Central memory CD4-positive, alpha-beta T cell (primary cell): ENCODE measurements at regions not wholly inside any gene's neighbourhood (a gene's known extent, or its start where the extent isn't known, plus 50 kb on each side); places are given as distances from the start of the nearest gene placed in this dataset.

Experiments
- DNase-seq: peaks from one replicate; pipeline ENCODE4 v3.0.0; 2022

DNA sequence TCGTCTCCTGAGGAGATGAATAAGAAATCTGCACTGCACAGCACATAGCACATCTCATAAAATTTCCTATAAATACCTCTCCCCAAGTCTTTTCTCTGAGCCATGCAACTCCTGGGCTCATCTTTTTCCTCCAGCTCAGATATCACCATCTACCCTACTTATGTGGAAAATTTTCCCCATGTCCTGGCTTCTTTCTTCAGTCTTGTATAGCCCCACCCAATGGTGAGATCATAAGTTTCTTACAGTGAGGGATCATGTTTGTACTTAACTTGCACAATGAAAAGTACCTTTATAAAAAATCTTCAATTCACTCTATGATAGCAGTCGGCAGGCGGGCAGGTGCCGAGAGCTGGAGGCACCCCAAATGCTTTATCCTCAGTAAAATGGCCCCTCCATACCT lies 198.6 kb upstream of the S100G start:
- DNase-seq, result no peak

DNA sequence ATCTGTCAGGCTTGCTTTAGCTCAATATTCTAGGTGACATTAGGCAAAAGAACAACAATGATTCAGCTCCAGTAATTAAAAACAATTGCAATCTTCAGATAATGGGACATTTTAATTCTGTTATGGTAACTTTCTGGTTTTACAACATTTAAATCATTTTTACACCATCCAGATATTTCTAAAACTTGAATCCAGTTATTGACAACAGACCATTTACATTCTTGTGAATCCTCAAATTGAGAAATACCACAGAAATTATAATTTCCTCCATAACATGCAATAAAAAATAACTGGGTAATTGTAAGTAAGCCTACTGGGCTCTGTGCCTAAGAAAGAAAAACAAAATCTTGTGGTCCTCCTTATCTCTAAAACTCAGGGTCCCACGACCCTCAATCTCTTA lies 195.0 kb upstream of the S100G start:
- no peak for DNase-seq

GRCh38 chrX:16457239-16457638 lies 192.7 kb upstream of the S100G start:
- DNase-seq, result no peak

- DNase-seq, result no peak
Measured at GRCh38 chrX:16458208-16458607, 191.8 kb upstream of the S100G start.

GRCh38 chrX:16459008-16459407 lies 190.9 kb upstream of the S100G start:
- DNase-seq, result no peak

DNA sequence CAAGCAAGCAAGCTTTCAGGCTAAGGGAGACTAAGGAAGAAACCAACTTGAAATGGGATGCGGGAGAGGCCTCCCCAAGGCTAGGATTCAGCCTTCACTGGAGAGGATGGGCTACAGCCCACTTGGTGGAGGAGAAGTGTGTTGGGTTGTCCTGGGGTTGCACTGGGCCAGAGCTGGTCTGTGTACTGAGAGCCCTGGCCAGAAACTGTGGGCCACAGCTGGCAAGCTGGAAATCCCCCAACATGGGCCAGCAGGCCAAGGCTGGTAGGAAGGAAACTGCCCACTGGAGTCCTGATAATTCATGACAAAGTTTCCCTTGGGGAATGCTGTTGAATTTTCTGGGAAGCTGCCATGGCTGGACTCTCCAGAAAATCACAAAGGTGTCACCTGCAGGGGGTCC lies 188.0 kb upstream of the S100G start:
- DNase-seq, result no peak

DNA sequence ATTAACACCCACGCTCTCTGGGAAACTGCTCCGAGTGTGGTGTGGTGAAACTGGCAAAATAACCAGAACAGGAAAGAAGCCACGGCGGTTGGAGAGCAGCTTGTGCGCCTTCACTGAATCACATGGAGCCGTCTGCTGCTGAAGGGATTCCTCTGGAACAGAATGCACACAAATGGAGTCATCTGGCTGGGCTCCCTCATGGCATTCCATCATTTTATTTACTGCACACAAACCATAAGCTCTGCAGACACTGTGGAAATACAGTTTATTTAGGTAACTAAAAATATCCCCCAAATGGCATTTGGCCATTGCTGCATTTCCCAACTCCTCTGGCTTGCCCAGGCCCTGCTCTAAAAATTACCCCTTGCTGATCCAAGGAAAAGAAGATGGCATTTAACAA lies 187.0 kb upstream of the S100G start:
- DNase-seq, result no peak

GRCh38 chrX:16464369-16464768 lies 185.6 kb upstream of the S100G start:
- DNase-seq, result no peak

DNA sequence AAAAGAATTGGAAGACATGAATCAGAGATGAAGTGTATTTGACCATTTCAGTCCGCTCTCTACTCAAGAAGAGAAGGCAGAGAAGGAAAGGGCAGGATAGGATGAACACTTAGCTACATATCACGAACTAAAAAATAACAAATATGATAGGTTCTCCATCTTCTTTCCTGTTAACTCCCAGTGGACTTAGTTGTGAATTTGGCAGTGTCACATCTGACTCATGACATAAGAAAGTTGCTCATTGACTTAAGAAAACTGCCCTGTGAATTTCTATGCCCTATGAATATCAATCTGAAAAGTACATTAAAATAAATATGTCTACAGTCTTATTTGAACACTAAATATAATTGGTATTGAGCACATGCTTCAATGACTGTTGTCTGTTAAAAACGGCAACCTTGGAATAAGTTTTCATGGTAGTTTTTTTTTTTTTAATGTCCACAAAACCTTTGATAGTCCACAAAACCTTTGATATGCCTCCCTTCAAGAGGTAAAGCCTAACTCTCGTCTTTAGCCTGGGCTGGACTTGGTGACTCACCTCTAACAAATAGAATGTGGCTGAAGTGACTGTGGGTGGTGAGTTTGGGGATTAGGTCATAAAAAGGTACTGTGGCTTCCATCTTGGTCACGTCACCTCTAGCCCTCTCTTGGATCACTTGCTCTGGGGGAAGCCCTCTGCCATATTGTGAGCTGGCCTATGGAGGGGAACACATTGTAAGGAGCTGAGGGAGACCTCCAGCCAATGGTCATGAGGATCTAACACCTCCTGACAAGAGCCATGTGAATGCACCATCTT lies 184.7 kb upstream of the S100G start:
- DNase-seq, result no peak

DNA sequence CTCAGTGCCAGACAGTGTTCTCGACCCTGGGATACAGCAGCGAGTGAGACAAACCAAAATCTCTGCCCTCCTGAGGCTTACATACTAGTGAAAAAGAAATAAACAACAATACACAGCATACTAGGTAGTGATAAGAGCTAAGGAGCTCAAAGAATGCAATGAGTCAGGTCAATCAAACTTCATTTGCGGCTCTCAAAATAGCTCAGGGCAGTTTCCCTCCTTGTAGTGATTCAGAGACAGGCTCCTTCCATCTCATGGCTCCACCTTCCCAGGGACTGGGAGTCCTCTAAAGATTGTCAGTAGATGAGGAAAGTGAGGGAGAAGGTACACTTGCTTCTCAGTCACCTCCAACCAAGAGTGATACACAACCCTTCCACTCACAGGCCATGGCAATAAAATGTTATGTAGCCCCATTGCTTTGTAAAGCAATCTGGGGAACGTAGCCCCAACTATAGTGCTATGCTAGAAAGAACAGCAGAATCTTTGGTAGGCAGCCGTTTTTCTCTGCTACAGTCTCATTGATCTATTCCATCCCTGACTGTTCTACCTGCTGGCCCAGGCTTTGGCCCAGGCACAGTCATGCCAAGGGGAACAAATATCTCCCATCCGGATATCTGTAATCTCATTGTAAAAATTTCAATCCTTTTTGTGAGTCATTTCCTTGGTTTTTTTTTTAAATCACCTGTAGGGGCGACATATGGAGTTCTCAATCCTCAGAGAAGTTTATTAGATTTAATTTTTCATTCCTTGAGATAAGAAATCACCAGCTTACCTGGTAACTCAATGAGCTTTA lies 183.1 kb upstream of the S100G start:
- DNase-seq, result no peak

- DNase-seq, result no peak
Measured at GRCh38 chrX:16469870-16470269, 180.1 kb upstream of the S100G start.

GRCh38 chrX:16472345-16472744 lies 177.6 kb upstream of the S100G start:
- no peak for DNase-seq

- DNase-seq, result no peak
Measured at GRCh38 chrX:16474511-16474910, 175.4 kb upstream of the S100G start.

DNA sequence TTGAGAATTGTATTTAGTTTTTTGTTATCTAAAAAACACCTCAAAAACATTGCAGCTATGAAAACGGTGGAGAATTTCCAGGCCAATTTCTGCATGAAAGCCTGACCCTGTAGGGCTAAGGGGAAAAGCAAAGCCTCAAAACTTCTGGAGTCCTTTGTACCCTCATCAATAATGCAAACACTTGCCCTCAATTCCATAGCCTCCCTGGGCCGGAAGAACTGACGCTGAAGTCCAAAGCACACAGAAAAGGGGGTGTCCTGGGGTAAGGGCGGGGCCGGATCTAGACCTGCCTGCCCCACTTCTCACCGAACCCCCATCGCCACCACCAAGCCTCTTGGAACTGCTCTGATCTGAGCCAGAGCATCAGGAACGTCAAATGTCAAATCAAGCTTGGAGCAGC lies 173.9 kb upstream of the S100G start:
- no peak for DNase-seq

- DNase-seq, result no peak
Measured at GRCh38 chrX:16476692-16477091, 173.3 kb upstream of the S100G start.

GRCh38 chrX:16479206-16479869 lies 170.6 kb upstream of the S100G start:
- DNase-seq, result no peak

DNA sequence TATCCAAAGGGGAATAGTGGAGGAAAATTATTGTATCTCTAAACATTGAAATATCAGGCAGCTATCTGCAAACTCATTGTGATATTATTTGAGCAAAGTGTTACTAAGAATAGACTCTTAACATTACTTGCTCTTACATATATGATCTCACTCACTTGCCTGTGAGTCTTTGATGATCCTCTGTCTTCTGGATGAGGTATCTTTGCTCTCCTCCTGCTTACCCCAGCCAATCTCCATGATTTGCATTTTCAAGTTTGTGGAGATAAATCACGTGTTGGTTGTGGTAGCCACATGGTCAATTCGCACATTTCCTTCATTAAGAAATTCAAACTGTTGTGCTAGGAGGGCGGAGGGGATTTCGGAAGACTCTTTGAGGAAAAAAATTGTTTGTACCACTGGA lies 169.9 kb upstream of the S100G start:
- DNase-seq, result no peak

GRCh38 chrX:16484338-16484737 lies 165.6 kb upstream of the S100G start:
- DNase-seq, result peak; percentile 15

DNA sequence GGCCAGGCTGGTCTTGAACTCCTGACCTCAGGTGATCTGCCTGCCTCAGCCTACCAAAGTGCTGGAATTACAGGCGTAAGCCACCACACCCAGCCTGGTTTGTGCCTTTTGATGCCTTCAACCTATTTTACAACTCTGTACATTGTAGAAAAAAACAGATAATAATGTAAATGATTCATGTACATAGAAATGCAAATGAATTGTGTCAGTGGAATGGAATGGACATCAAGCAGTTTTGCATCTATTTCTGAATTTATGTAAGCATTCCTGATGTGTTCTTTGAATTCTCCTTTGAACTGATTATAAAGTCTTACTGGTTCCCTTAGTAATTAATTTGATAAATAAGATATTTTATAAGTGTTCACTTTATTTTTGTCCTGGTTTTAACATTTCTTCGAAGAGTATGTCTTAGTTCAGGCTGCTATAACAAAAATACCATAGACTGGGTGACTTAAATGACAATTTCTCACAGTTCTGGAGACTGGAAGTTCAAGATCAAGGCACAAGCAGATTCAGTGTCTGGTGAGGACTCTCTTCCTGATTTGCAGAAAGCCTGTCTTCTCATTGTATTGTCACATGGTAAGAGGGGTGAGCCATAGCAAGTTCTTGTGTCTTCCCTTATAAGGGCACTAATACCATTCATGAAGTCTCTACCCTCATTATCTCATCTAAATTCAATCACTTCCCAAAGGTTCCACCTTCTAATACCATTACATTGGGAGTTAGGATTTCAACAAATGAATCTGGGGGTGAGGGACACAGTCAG lies 162.2 kb upstream of the S100G start:
- no peak for DNase-seq

DNA sequence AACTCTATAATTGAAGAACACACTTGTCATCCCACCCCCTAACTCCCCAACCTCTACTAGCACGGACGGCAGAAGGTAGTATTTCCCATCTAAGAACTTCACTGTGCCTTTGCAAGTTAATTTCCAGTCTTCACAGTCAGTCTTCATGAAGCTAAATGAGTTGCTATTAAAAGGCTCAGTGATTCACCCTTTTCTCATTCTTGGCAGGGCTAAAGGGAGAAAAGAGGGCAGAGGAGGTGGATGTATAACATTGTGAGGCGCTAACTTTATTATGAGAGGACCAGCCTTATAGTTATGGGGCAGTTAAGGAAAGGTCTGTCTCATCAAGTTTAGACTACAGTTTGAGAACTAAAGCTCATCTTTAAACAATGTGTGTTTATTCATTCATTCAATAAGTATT lies 161.0 kb upstream of the S100G start:
- no peak for DNase-seq

- no peak for DNase-seq
Measured at GRCh38 chrX:16491461-16491860, 158.5 kb upstream of the S100G start.

DNA sequence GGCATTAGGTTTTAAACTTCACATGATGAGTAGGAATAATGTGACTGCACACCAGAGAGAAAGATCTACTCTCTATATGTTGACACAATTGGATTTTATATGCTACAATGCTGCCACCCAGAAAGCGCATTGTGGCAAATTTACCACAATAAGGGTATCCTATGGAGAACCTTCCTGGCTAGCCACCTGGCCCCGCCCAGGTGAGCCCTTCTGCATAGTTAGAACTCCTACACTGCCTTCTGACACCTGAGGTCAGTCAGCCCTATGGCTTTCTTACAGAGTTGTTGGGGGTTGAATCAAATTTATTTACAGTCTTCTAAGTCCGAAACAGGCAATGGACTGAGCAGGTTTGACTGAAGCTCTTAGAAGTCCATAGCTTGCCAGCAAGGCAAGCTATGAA lies 153.8 kb upstream of the S100G start:
- DNase-seq, result no peak
